DND-41 (cell line): ENCODE measurements at regions not wholly inside any gene's neighbourhood (a gene's known extent, or its start where the extent isn't known, plus 50 kb on each side); places are given as distances from the start of the nearest gene placed in this dataset.

ENCODE experiments used
- ATAC-seq: fragments of 200-7000 bp; cut with Tn5 transposase; 3 replicates; pipeline ENCODE4 v1.9.1; 2021; ENCODE audit warnings: low read depth; ENCODE audit not compliant: insufficient read depth
- DNase-seq: peaks from one replicate; pipeline ENCODE4 v3.0.0-alpha.2; 2020
- H2AFZ ChIP-seq: 2 replicates; pipeline ENCODE4 v1.6.0; 2012; ENCODE audit warnings: low read depth, low read length
- H3K27ac ChIP-seq: 2 replicates; pipeline ENCODE4 v1.5.1; 2012; ENCODE audit warnings: low read length, inconsistent platforms
- H3K27me3 ChIP-seq: fragments of 200-600 bp; sonication (generic); 2 replicates; pipeline ENCODE4 v1.6.0; 2012; ENCODE audit warnings: low read length, mild to moderate bottlenecking, inconsistent platforms; ENCODE audit not compliant: insufficient read depth, poor library complexity
- H3K36me3 ChIP-seq: 2 replicates; pipeline ENCODE4 v1.5.1; 2012; ENCODE audit warnings: low read length, inconsistent platforms; ENCODE audit not compliant: insufficient read depth
- H3K4me1 ChIP-seq: 2 replicates; pipeline ENCODE4 v1.5.1; 2012; ENCODE audit warnings: mild to moderate bottlenecking, low read length; ENCODE audit not compliant: insufficient read depth
- H3K4me2 ChIP-seq: 2 replicates; pipeline ENCODE4 v1.6.0; 2012; ENCODE audit warnings: mild to moderate bottlenecking, moderate library complexity, low read length, inconsistent platforms; ENCODE audit not compliant: insufficient read depth
- H3K4me3 ChIP-seq, 2 experiments: fragments of 200-600 bp in 1 of 2; shearing (Covaris generic) in 1 of 2; 2 replicates each; pipeline ENCODE4 v1.5.1; 2012 to 2016; ENCODE audit warnings: inconsistent platforms in 2 of 2, low read length in 2 of 2, mild to moderate bottlenecking in 2 of 2, low read depth in 1 of 2, moderate library complexity in 1 of 2
- H3K79me2 ChIP-seq: 2 replicates; pipeline ENCODE4 v1.6.0; 2012; ENCODE audit warnings: low read length, inconsistent platforms; ENCODE audit not compliant: insufficient read depth
- H3K9ac ChIP-seq: 2 replicates; pipeline ENCODE4 v1.6.0; 2012; ENCODE audit warnings: low read depth, mild to moderate bottlenecking, inconsistent platforms, low read length, moderate library complexity
- H3K9me3 ChIP-seq: 2 replicates; pipeline ENCODE4 v1.5.1; 2012; ENCODE audit warnings: low read length, moderate library complexity, mild to moderate bottlenecking, inconsistent platforms; ENCODE audit not compliant: insufficient read depth, severe bottlenecking
- H4K20me1 ChIP-seq: 2 replicates; pipeline ENCODE4 v1.6.0; 2012; ENCODE audit warnings: low read length; ENCODE audit not compliant: insufficient read depth
- EZH2 ChIP-seq: IDR thresholded peaks from 3 replicates; pipeline ENCODE4 v1.6.1; 2012; ENCODE audit warnings: borderline replicate concordance, low read depth, mild to moderate bottlenecking, moderate library complexity, low read length, inconsistent platforms; ENCODE audit not compliant: severe bottlenecking
- TF ChIP-seq, protein P1 (sequence below): IDR thresholded peaks from 2 replicates; pipeline ENCODE4 v1.5.1; 2012; ENCODE audit warnings: borderline replicate concordance, low read length, moderate library complexity, mild to moderate bottlenecking; ENCODE audit not compliant: poor library complexity, severe bottlenecking; ENCODE audit errors: extremely low read depth

DNA sequence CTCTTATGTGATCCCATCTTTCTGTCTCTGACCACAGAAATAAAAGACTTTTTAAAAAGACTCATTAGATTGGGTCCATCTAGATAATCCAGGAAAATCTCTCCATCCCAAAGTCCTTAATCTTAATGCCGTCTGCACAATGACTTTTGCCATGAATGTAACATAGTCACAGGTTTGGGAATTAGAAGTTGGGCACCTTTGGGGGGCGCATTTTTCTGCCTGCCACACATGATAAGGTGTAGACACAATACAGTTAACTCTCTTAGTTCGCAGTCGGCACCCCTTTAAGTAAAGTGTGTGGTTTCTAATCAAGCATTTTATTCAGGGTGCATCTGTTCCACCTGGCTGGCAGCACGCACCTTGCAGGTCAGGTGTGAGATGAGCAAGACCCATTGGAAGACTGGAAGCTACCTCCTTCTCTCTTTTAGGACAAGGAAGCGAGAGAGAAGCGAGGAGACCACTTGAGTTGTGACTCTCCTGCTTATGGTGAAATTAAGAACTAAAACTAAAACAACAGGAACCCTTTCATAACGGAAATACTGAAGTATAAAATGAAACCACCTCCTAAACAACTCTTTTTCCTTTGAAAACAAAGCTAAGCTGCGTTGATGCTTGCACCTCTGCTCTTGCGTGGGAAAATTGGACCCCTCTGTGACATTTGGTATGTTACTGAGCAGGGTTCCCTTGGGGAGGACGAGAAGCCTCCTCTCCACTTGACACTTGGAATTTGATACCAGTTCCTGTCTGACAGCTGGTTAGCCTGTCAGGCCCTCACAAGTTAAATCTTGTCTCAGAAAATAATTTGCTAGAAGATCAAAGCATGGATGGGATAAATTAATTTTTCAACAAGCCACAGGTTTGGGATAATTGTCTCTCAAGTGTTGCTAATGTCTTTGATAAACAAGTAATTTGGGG, 304.6 kb upstream of the DMRT1 start:
- no peaks in the 10 kb centered on the region for H4K20me1 ChIP-seq
- H3K36me3 ChIP-seq = no peaks in the 10 kb centered on the region
- H3K4me3 ChIP-seq = no peak overlapping the region
- no peaks in the 10 kb centered on the region for H3K79me2 ChIP-seq
- no peak for DNase-seq
- H3K9ac ChIP-seq = no peak overlapping the region
- H3K4me1 ChIP-seq = no peaks in the 10 kb centered on the region
- no peak overlapping the region for H3K27ac ChIP-seq
- no peak overlapping the region for H2AFZ ChIP-seq
- no peaks in the 10 kb centered on the region for H3K9me3 ChIP-seq
- no peak for TF ChIP-seq EZH2
- TF ChIP-seq, protein P1, sequence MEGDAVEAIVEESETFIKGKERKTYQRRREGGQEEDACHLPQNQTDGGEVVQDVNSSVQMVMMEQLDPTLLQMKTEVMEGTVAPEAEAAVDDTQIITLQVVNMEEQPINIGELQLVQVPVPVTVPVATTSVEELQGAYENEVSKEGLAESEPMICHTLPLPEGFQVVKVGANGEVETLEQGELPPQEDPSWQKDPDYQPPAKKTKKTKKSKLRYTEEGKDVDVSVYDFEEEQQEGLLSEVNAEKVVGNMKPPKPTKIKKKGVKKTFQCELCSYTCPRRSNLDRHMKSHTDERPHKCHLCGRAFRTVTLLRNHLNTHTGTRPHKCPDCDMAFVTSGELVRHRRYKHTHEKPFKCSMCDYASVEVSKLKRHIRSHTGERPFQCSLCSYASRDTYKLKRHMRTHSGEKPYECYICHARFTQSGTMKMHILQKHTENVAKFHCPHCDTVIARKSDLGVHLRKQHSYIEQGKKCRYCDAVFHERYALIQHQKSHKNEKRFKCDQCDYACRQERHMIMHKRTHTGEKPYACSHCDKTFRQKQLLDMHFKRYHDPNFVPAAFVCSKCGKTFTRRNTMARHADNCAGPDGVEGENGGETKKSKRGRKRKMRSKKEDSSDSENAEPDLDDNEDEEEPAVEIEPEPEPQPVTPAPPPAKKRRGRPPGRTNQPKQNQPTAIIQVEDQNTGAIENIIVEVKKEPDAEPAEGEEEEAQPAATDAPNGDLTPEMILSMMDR = no peak
- ATAC-seq = no peak
- no peaks in the 10 kb centered on the region for H3K27me3 ChIP-seq
- H3K4me2 ChIP-seq = no peak overlapping the region

DNA sequence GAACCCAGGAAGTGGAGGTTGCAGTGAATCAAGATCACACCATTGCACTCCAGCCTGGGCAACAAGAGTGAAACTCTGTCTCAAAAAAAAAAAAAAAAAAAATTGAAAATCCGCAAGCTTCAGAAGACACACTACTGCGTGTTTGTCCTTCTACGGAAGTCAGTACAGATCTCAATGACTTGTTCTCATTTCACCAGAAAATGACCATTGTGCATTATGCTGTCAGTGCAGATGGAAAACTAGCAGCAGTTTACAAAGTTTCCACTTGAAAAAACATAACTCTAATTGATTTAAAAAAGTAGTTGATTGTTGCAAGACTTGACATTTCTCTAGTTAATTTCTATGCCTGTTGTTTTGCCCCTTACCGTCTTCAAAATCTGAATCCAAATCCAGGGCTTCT, 298.0 kb upstream of the DMRT1 start:
- Histone ChIP-seq H3K9ac (no peak overlapping the region), H3K4me3 (no peak overlapping the region), H4K20me1 (no peaks in the 10 kb centered on the region), H3K9me3 (no peaks in the 10 kb centered on the region), H3K4me1 (no peaks in the 10 kb centered on the region), H3K79me2 (no peaks in the 10 kb centered on the region), H3K4me2 (no peak overlapping the region), H2AFZ (no peak overlapping the region), H3K27ac (no peak overlapping the region), H3K36me3 (no peaks in the 10 kb centered on the region), H3K27me3 (no peaks in the 10 kb centered on the region)
- DNase-seq = no peak
- TF ChIP-seq, protein P1 = no peak
- TF ChIP-seq EZH2 = no peak
- ATAC-seq = no peak

DNA sequence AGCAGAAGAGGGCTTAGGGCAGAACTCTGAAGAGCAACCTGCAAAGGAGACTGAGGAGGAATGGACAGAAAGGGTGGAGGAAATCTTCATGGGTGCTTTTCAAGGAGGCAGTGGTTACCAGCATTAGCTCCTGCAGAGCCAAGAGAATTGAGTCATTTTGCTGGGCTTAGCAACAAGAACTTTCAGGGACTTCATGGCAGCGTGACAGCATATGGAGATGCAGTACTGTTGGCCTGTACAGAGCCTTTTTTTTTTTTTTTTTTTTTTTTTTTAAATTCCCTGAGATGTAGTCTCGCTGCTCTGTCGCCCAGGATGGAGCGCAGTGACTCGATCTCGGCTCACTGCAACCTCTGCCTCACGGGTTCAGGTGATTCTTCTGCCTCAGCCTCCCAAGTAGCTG, 296.0 kb upstream of the DMRT1 start:
- ATAC-seq (no peak), DNase-seq (no peak)
- Histone ChIP-seq H3K36me3 (no peaks in the 10 kb centered on the region), H3K4me3 (no peak overlapping the region), H3K27ac (no peak overlapping the region), H3K79me2 (no peaks in the 10 kb centered on the region), H3K4me2 (no peak overlapping the region), H3K4me1 (no peaks in the 10 kb centered on the region), H4K20me1 (no peaks in the 10 kb centered on the region), H2AFZ (no peak overlapping the region), H3K9ac (no peak overlapping the region), H3K27me3 (no peaks in the 10 kb centered on the region), H3K9me3 (no peaks in the 10 kb centered on the region)
- TF ChIP-seq, protein P1 = no peak
- no peak for TF ChIP-seq EZH2
